Common myeloid progenitor, CD34-positive (primary cell): ENCODE measurements at regions not wholly inside any gene's neighbourhood (a gene's known extent, or its start where the extent isn't known, plus 50 kb on each side); places are given as distances from the start of the nearest gene placed in this dataset.

Experiments
- CTCF ChIA-PET: fragments of 350-600 bp; sonication (Branson Sonifier 250); formaldehyde crosslinking; loops from one replicate; lab custom pipeline; 2021; ENCODE audit warnings: antibody characterized with exemption; lab: Charles Lee
- POLR2A ChIA-PET: fragments of 350-600 bp; sonication (Branson Sonifier 250); formaldehyde crosslinking; loops from one replicate; lab custom pipeline; 2021; ENCODE audit warnings: antibody characterized with exemption; lab: Charles Lee
- DNase-seq, 3 donors: peaks; one replicate each; pipeline versions ENCODE4 v3.0.0 to v3.0.0-alpha.2; 2013
- H3K27ac ChIP-seq, 2 experiments: 1 replicate in 1 of 2; 2 replicates in 1 of 2; pipeline ENCODE4 v1.7.0; 2013; ENCODE audit warnings: inconsistent platforms in 2 of 2, low read length in 2 of 2, mild to moderate bottlenecking in 2 of 2, low read depth in 1 of 2, moderate library complexity in 1 of 2; ENCODE audit not compliant: severe bottlenecking in 2 of 2, insufficient read depth in 1 of 2, poor library complexity in 1 of 2
- H3K27me3 ChIP-seq, 5 experiments: replicated peaks in 2 of 5; 1 replicate in 3 of 5; 2 replicates in 2 of 5; pipeline versions ENCODE4 v1.6.1 to v1.7.0; 2013; ENCODE audit warnings: low read length in 4 of 5, mild to moderate bottlenecking in 2 of 5, moderate library complexity in 2 of 5, inconsistent platforms in 1 of 5; ENCODE audit not compliant: insufficient read depth in 5 of 5, control insufficient read depth in 4 of 5
- H3K36me3 ChIP-seq, 4 experiments: 1 replicate in 2 of 4; 2 replicates in 2 of 4; pipeline versions ENCODE4 v1.6.1 to v1.7.0; 2013; ENCODE audit warnings: low read length in 3 of 4, control low read depth in 1 of 4, mild to moderate bottlenecking in 1 of 4; ENCODE audit not compliant: control insufficient read depth in 4 of 4, insufficient read depth in 4 of 4
- H3K4me1 ChIP-seq, 4 experiments: 1 replicate in 3 of 4; 2 replicates in 1 of 4; pipeline versions ENCODE4 v1.6.1 to v1.7.1; 2013; ENCODE audit warnings: low read length in 3 of 4, mild to moderate bottlenecking in 3 of 4, control low read depth in 1 of 4, inconsistent platforms in 1 of 4, moderate library complexity in 1 of 4; ENCODE audit not compliant: control insufficient read depth in 4 of 4, insufficient read depth in 4 of 4; ENCODE audit errors: control extremely low read depth in 1 of 4
- H3K4me3 ChIP-seq, 7 experiments: 1 replicate in 4 of 7; 2 replicates in 3 of 7; pipeline versions ENCODE4 v1.5.1 to v1.7.0; 2013; ENCODE audit warnings: mild to moderate bottlenecking in 7 of 7, low read length in 6 of 7, moderate library complexity in 6 of 7, inconsistent platforms in 2 of 7, low read depth in 2 of 7, control low read depth in 1 of 7; ENCODE audit not compliant: insufficient read depth in 4 of 7, control insufficient read depth in 1 of 7; ENCODE audit errors: extremely low read depth in 1 of 7
- H3K9me3 ChIP-seq, 5 experiments: 1 replicate in 4 of 5; 2 replicates in 1 of 5; pipeline versions ENCODE4 v1.6.1 to v1.7.1; 2013; ENCODE audit warnings: low read length in 4 of 5, mild to moderate bottlenecking in 2 of 5, inconsistent platforms in 1 of 5, low read depth in 1 of 5, moderate library complexity in 1 of 5; ENCODE audit not compliant: control insufficient read depth in 4 of 5, insufficient read depth in 2 of 5; ENCODE audit errors: control extremely low read depth in 1 of 5
- WGBS: methylation state at CpG from one replicate; pipeline ENCODE4 v1.1.5; 2013; ENCODE audit not compliant: insufficient coverage; 5-methylcytosine and 5-hydroxymethylcytosine counted together

DNA sequence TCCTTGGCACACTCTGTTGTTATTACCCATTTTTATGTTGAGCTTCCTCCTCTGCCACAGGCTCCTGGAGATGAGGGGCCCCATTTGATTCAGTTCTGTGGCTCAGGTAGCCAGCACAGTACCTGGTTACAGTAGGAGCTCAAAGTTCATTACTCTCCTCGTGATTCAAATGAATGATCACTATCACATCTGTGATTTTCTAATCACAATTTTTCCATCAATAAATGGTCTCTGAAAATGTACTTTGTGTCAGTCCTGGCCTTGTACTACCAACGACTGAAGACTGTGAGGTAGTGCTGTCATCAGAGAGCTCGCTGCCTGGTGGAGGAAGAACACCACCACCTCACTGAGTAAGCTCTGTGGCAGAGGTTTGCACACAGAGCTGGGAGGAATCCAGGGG lies 106.8 kb upstream of the JUN start:
- Histone ChIP-seq H3K36me3 (no peaks in the 10 kb centered on the region), H3K9me3 (no peaks in the 10 kb centered on the region), H3K4me3 (no peak overlapping the region), H3K27ac (no peak overlapping the region), H3K27me3 (no peaks in the 10 kb centered on the region), H3K4me1 (peaks cover 7 to 31% (median 20%) of the 10 kb centered on the region in 4 experiments)
- no peak for DNase-seq
- ChIA-PET CTCF (interaction anchor here (0.7 to 1.8 kb wide), 5 partner anchors 8 to 157 kb away, joined by 3 to 5 read pairs (median 3); no protein-coding TSS in a partner anchor), POLR2A (no interaction called here)
- 97% methylated on average over 2 of the region's 3 CpGs for WGBS

DNA sequence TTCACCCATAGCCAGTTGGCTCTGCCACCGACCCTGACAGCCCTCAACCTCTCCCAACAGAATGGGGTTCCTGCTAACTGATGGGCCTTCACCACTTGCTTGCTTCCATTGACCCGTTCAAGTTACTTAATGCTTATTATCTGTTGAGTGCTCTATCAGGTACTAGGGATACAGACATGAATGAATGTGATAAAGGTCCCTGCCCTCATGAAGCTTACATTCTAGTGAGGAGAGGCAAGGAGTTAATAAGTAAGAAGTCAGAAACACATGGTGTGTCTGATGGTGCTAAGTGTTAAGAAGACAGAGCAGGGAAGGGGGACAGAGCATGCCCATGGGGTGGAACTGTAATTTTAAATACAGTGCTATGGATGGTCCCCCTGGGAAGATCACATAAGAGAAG lies 107.5 kb upstream of the JUN start:
- no peaks in the 10 kb centered on the region for H3K36me3 ChIP-seq
- WGBS = 100% methylated on average over 2 of the region's 2 CpGs
- ChIA-PET POLR2A (no interaction called here), CTCF (no interaction called here)
- no peak for DNase-seq
- no peaks in the 10 kb centered on the region for H3K9me3 ChIP-seq
- peaks cover 12 to 33% (median 22%) of the 10 kb centered on the region in 4 experiments for H3K4me1 ChIP-seq
- H3K27me3 ChIP-seq = no peaks in the 10 kb centered on the region
- no peak overlapping the region for H3K27ac ChIP-seq
- H3K4me3 ChIP-seq = no peak overlapping the region

DNA sequence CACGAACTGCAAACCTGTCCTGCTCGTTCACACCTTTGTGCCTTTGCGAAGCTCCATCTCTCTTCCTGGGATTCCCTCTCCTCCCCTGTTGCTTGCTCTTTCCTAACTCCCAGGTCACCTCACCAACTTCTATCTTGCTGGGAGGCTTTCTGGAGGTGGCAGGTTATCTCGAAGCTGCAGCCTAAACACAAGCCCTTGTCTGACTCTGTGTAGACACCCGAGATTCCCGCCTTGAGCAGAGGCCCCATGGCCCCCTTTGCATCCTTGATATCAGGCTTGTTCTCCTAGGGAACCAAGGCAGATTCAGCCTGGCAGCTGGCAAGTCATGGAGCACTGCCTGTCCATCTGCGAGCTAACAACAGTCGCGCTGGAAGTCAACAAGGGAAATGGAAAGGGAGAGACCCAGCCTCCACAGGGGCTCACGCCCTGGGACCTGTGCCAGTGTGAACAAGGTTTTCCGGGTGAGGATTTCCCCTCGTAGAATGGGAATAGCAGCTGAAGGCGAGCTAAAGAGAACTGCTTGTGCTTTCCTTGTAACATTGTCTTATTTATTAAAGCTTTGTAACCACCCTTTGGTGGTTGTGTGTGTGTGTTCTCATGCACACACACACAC lies 109.5 kb upstream of the JUN start:
- Histone ChIP-seq H3K27ac (no peak overlapping the region), H3K4me1 (peaks cover 24 to 53% (median 41%) of the 10 kb centered on the region in 4 experiments), H3K36me3 (no peaks in the 10 kb centered on the region), H3K27me3 (no peaks in the 10 kb centered on the region), H3K9me3 (no peaks in the 10 kb centered on the region), H3K4me3 (no peak overlapping the region)
- POLR2A ChIA-PET = interaction anchor here (0.6 kb wide), 1 partner anchor 88 kb away, joined by 3 read pairs; no protein-coding TSS in a partner anchor
- WGBS = 82% methylated on average over 9 of the region's 13 CpGs
- DNase-seq = no peak
- CTCF ChIA-PET = interaction anchor here (1.1 kb wide), 1 partner anchor 17 kb away, joined by 3 read pairs; no protein-coding TSS in a partner anchor

DNA sequence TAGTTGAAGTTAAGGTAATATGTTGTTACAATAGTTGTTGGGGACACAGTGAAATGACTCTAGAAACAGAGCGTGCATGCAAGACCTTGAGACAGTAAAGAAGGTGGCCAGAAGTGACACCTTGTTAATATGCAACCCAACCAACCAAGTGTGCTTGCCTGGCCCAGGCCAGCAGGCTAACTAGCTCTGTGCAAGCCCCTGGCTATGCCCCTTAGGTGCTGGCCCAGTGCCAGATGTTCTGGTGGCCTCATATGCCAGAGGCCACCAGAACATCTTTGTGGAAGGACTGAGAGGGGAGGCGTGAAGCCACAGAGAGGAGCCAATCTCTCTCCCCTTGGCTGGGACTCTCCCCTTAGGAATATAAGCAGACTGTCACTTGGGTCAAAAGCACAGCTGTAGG lies 111.2 kb upstream of the JUN start:
- H3K4me1 ChIP-seq = peaks cover 35 to 70% (median 57%) of the 10 kb centered on the region in 4 experiments
- 100% methylated on average over 2 of the region's 2 CpGs for WGBS
- H3K4me3 ChIP-seq = peak overlapping the region in 1 of 7 experiments; percentile 17
- no peak for DNase-seq
- ChIA-PET CTCF (interaction anchor here (2.3 kb wide), 1 partner anchor 17 kb away, joined by 8 read pairs; no protein-coding TSS in a partner anchor), POLR2A (no interaction called here)
- no peak overlapping the region for H3K27ac ChIP-seq
- no peaks in the 10 kb centered on the region for H3K9me3 ChIP-seq
- no peaks in the 10 kb centered on the region for H3K36me3 ChIP-seq
- H3K27me3 ChIP-seq = no peaks in the 10 kb centered on the region

DNA sequence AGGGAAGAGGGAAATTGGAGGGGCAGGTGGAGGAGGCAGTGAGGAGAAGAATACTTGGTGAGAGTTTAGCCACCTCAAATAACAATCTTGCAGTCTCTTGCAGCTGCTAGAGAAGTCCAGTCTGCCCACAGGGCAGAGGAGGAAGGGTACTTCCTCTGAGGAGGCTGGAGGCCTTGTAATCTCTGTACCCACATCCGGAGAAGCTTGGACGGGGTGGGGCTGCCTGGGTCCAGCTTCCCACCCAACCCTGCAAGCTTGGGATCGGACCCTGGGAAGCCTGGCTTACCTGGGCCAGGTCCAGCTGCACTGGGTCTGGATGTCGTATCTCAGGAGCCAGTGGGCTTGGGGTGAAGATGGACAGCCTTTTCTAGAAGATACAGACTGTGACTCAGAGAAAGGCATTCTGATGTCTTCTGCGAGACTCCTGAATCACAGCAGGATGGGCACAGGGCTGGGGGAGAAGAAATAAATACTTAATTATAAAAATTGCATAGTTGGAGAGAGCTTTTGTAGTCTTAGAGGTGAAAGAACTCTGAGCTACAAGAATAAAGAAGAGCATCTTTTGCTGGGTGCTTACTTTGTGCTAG lies 111.8 kb upstream of the JUN start:
- peaks cover 38 to 76% (median 61%) of the 10 kb centered on the region in 4 experiments for H3K4me1 ChIP-seq
- no peaks in the 10 kb centered on the region for H3K9me3 ChIP-seq
- CTCF ChIA-PET = interaction anchor here (2.3 kb wide), 1 partner anchor 16 kb away, joined by 8 read pairs; no protein-coding TSS in a partner anchor
- H3K27me3 ChIP-seq = no peaks in the 10 kb centered on the region
- no peak overlapping the region for H3K4me3 ChIP-seq
- no peaks in the 10 kb centered on the region for H3K36me3 ChIP-seq
- no peak overlapping the region for H3K27ac ChIP-seq
- POLR2A ChIA-PET = interaction anchor here (1.2 kb wide), 1 partner anchor 112 kb away, joined by 4 read pairs; the partner anchor contains the start of gene JUN
- 13% methylated on average over 3 of the region's 5 CpGs for WGBS
- peak in 2 of 3 donors; percentile 28 to 52 for DNase-seq

DNA sequence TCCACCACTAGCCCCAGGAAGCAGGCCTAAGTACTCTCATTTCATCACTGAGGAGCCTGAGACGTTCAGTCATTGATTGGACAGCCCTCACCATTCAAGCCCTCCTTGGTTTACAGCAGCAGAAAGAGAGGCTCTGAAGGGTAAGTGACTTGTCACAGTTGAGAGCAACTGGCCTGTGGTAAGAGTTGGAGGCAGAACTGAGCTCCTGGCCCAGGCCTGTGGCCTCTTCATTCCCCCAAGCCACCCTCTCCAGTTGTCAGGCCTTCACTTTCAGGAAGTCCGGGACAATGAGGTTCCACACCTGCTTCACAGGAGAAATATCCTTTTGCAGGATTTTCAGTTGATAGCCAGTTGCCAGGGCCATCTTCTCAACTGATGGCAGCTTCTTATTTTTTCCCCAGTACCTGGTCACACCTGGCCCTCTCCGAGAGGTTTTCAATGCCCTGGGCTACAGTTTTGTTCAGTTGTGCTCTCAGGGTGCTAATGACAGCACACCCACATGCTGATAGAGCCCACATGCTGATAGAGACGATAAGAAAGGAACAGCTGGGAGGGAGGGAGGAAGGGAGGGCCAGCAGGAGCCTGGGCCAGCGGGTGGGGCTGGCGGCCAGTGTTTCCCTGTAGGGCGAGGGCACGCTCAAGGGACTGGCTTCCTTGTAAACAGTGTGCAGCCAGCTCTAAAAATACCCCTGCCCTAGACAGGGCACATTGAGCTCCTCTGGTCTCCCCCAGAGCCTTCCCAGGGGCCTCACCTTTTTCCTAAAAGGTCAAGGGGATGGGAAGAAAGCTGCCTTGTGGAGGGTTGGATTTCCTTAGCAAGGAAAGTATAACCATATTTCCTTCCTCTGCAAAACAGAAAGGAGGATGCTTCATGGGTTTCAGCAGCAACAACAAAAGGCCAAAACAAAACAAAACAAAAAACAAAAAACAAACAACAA lies 112.7 kb upstream of the JUN start:
- POLR2A ChIA-PET = interaction anchor here (0.7 to 1.2 kb wide), 2 partner anchors 30 to 113 kb away, joined by 3 to 4 read pairs; partner anchors contain the start of gene JUN
- Histone ChIP-seq H3K27ac (no peak overlapping the region), H3K36me3 (no peaks in the 10 kb centered on the region), H3K4me3 (no peak overlapping the region), H3K27me3 (no peaks in the 10 kb centered on the region), H3K4me1 (peaks cover 38 to 76% (median 61%) of the 10 kb centered on the region in 4 experiments), H3K9me3 (no peaks in the 10 kb centered on the region)
- peak in 2 of 3 donors; percentile 41 to 57 for DNase-seq
- WGBS = 12% methylated on average over 6 of the region's 8 CpGs
- CTCF ChIA-PET = interaction anchor here (2.3 to 2.4 kb wide), 2 partner anchors 15 to 803 kb away, joined by 6 to 8 read pairs; no protein-coding TSS in a partner anchor
